Activated gamma-delta T cell treated with anti-CD3 and anti-CD28 coated beads, Interleukin-2, amount 50 U/mL, for 16 hours (primary cell): ENCODE measurements at regions not wholly inside any gene's neighbourhood (a gene's known extent, or its start where the extent isn't known, plus 50 kb on each side); places are given as distances from the start of the nearest gene placed in this dataset.
"Not testable (repeated sequence)": the region's sequence is repeated elsewhere in the genome, so short reads cannot be mapped to it uniquely, and the experiment has no call there.

Experiments
- DNase-seq: peaks from one replicate; pipeline ENCODE4 v3.0.0-alpha.2; 2020; ENCODE audit warnings: low read depth

DNA sequence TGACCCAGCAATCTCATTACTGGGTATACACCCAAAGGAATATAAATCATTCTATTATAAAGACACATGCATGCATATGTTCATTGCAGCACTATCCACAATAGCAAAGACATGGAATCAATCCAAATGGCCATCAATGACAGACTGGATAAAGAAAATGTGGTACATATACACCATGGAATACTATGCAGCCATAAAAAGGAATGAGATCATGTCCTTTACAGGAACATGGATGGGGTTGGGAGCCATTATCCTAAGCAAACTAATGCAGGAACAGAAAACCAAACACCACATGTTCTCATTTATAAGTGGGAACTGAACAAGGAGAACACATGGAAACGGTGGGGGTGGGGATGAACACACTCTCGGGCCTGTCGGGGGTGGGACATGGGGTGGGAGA, 129.2 kb upstream of the STK26 start:
- DNase-seq, result not testable (repeated sequence)

DNA sequence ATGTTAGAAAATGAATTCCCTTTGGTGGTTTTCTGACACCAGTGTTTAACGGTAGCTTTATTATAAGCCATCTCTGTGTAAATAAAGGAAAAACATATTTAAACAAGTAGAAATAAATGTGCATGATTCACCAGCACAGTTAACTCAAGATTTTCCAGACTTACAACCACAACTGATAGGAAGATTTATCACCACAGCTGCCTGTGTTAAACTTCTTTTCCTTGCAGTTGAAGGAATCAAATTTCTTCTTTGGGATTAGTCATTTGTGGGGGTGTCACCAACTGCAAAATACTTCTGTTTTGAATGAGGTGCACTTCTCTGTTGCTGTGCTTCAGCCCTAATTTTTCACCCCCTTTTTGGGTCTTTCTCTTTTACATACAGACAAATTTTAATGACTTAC, 128.1 kb upstream of the STK26 start:
- no peak for DNase-seq

DNA sequence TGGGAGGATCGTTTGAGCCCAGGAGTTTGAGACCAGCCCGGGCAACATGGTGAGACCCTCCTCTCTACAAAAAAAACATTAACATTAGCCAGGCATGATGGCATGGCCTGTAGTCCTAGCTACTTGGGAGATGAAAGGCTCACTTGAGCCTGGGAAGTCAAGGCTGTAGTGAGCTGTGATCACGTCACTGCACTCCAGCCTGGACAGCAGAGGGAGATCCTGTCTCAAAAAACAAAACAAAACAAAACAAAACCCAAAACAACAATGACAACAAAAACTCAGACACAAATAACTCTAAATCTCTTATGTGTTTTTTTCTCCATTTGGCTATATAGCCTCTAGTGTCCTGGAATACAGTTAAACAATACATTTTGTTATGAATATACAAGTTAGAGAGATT, 127.3 kb upstream of the STK26 start:
- no peak for DNase-seq

DNA sequence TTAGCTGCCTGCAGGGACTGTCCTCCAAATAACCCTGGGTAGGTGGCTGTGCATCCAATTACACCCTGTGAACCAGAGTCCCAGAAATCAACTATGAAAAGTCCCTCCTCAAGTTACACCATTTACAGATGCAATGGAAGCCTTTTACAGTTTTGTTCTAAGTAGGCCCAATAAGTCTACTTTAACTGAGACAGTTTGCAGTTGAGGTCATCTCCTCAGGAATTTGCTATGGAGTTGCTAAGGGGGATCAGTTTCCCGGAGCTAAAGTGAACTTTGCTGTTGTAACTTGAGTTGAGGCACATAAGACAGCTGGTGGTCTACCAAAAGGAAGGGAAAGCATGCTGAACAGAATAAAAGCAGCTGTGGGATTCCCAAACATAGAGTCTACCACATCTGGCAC, 121.6 kb upstream of the STK26 start:
- DNase-seq, result no peak

DNA sequence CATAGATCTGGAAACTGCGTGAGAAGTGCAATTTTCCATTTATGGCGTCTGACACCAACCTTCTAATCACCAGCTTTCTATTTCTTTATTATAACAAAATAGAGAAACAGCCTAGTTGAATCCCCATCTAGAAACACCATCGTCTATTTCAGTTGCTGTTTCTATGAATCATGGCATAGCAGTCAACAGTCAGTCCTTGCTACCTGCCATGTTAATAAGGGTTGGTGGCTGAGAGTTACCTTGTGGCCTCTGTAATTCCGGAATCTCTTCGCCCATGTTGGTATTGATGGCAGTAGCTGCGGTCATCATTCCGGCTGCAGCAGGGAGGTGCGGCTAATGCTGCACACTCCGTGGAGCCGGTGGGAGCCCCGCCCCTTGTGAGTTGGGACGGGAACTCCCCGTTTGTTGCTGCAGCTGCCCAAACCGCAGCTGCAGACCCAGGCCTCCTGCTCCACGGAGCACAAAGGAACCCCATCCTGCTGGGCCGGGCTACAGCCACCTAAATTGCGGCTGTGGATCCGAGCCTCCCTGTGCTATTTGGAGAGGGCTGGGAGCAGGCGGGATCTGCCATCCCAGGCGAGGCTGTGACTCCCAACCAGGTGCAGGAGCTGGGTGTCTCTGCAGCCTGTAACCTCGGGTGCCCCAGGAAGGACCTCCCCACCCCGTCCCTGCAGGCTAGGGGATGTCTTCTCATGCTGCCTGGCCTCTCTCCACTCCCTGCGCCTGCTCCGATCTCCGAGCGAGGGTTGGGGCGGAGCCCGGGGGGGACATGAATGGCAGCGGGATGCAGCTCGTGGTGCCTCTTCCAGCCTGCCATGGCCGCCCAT, 115.4 kb upstream of the STK26 start:
- no peak for DNase-seq

DNA sequence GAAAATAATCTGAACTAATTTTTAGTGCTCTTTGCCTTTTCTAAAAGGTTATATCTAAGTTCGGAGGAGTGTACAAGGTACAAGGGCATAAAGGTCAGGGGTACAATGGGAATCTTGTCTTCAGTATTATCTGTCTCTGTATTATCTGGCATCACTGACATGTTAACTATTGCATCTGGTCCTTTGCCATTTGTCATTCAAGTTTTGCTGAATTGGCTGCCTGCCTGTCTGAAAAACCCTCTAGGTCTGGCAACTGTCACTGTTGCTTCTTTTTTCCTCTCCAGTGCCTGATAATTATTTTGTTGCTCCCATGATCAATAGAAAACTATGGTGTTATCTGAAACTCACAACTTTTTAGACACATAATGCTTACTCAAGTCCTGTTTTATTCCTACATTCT, 112.5 kb upstream of the STK26 start:
- DNase-seq, result no peak

DNA sequence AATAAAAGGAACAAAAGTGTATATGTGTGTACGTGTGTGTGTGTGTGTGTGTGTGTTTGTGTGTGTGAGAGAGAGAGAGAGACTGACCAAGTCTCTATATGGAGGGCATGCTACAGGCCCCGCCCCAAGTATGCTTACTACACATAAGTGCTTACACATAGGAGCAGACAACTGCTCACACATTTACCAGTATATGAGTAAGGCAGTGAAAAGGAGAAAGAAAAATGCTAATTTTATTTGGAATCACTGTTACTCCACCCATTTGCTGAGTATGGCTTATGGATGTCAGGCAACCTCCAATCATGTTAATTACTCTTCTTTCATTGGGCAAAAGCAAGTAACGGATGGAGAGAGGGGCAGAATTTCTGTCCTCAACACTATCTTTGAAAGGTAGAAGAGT, 107.6 kb upstream of the STK26 start:
- no peak for DNase-seq

DNA sequence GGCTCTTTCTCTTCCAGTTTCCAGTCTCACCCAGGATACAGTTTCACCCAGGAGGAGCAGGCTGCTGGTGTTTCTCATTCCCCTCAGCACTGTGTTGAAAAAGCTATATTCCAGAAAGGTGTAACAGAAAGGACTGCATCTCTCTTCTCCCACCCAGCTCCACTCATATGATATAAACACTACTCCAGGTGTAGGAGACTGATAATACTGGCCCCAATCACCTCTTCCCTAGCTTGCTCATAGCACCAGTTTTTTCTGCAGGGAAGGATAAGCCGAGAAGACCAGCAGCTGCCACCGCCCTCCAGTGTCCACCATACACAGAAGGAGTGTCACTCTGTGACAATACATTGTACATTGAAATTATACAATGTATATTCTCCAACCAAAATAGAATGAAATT, 105.5 kb upstream of the STK26 start:
- no peak for DNase-seq

DNA sequence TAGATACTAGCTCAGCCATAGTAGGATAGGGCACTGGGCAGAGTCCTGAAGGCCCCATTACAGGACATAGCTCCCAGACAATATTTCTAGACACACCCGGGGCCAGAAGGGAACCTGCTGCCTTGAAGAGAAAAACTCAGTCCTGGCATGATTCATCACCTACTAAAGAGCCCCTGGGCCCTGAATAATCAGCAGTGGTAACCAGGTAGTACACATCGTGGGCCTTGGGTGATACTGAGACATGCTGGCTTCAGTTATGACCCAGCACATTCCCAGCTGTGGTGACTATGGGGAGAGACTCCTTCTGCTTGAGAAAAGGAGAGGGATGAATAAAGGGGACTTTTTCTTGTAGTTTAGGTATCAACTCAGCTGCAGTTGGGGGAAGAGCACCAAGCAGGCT, 104.3 kb upstream of the STK26 start:
- no peak for DNase-seq

DNA sequence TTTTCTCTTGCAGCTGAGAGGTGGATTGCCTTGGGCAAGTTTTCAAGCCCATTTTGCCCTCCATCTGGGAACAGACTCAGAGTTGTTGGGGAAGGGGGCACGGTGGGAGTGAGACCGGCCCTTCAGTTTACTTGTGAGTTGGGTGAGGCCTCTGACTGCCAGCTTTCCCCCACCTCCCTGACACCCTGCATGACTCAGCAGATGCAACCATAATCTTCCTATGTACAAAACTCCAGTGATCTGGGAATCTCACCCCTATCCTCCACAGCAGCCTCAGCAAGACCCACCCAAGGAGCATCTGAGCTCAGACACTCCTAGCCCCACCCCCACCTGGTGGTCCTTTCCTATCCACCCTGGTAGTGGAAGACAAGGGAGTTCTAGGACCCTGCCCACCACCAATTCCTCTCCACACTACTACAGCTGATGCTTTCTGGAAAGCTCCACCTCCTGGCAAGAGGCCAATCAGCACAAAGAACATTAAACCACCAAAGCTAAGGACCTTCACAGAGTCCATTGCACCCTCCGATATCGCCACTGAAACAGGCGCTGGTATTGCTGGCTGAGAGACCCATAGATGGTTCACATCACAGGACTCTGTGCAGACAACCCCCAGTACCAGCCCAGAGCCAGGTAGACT, 99.4 kb upstream of the STK26 start:
- no peak for DNase-seq

DNA sequence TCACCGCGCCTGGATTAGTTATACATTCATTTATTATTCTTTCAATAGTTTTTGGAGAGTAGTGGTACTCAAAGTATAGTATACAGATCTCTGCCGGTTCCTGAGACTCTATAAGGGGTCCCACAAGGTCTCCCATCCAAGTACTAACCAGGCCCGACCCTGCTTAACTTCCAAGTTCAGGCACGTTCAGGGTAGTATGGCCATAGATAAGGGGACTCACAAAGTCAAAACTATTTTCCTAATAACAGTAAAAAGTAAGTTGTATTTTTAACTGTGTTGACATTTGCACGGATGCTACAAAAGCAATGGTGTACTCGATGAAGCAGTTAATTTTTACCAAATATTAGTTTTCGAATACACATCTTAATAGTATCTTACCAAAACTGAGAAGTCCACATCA, 84.4 kb upstream of the STK26 start:
- no peak for DNase-seq

DNA sequence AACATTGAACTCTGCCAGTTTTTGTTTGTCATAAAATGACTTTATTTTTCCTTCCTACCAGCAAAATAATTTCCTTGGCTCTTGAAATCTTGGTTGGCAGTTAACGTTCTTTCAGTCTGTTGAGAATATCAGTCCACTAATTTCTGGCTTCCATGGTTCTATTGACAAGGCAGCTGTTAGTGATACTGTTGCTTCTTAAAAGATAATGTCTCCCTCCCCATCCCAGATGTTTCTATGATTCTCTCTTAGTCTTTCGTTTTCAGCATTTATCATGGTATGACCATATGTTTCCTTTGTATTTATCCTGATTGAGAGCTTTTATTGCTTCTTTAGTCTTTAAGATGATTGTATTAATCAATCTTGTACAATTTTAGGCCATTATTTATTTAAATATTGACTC, 81.1 kb upstream of the STK26 start:
- DNase-seq, result no peak

DNA sequence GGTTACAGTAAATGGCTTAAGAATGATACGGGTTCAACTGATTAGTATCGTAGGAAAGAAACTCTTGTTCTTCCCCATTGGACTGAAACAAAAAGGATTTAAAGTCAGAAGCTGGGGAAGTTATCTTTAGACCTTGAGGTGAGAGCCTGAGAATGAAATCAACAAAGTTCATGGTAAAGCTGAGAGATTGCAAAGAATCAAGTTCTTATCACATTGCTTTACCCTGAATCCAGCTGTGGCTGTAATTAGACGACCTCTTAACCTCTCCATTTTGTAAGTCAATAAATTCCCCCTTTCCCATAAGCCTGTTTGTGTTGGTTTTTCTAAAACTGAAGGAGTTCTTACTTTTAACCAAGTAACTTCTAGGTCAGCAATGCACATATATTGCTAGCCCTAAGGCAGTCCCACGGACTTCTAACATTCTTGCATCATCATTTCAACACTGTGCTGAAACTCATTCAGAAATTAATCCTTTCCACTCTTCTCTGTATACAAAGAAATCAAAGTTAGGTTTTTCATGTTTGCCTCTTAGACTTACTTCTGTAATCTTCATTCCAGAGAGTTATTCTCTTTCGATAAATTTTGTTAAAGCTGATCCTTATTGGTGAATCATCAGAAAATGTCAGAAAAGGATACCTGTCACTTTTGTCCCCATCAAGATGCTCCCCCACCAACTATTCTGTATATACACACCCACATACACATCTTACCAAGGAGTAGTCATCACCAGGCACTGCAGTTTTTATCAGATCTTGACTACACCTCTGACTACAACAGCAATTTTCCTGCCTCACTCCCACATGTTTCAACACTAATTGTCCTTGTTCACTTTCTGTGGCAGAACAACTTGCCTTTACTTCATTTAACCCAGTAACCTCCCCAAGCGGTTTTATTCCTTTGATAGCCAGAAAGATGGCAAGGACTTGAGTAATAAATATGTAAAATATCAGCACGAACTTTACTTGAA, 77.9 kb upstream of the STK26 start:
- DNase-seq, result no peak

DNA sequence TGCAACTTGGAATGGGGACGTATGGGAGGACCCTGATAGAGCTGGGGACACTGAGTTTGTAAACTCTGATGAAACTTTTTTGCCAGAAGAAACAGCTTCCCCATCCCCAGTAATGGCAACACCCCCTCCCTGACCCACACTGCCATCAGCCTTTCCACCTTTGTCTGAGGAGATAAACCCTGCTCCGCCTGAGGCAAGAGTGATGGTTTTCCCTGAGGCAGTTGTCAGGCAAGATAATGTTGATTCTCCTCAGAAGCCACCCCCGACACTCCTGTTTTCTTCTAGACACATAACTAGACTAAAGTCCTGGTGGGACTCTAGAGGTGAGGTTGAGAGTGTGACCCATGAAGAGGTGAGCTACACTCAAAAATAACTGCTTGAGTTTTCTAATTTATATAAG, 71.9 kb upstream of the STK26 start:
- DNase-seq, result no peak

DNA sequence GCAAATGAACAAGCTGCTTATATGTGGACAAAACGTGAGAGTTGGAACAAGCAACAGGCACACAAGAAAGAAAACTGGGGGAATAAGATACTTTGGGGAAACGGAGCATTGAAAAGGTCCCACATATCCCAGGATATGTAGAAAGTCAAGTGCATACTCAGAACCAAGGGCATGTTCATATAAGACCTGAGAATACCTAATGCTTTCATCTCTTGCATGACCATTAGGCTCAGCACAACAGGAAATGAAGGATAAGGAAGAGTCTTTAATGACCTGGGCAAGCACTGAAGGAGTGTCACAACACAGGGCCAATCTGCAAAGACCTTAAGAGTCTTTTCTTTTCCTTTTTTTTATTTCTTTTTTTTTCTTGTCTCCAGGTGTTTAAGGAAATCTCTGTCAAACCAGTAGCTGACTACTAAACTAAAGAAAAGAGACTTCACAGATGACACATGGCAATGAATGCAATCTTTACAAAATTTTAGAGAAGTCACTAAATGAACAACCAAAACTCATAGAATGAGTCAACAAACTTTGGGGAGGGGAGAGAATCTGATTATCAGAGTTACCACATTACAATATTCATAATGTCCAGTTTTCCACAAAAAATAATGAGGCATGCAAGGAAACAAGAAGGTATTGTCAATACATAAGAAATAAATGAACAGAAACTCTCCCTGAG, 67.9 kb upstream of the STK26 start:
- DNase-seq, result no peak

DNA sequence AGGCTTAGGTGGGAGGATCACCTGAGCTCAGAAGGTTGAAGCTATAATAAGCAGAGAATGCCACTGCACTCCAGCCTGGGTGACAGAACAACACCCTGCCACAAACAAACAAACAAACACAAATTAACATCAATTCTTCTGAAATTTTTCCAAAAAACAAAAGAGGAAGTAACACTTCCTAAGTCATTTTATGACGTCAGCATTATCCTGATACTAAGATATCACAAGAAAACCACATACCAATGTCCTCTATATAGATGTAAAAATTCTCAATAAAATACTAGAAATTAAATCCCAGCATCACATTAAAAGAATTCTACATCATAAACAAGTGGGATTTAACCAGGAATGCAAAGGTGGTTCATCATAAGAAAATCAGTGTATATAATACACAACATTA, 64.4 kb upstream of the STK26 start:
- DNase-seq, result no peak

DNA sequence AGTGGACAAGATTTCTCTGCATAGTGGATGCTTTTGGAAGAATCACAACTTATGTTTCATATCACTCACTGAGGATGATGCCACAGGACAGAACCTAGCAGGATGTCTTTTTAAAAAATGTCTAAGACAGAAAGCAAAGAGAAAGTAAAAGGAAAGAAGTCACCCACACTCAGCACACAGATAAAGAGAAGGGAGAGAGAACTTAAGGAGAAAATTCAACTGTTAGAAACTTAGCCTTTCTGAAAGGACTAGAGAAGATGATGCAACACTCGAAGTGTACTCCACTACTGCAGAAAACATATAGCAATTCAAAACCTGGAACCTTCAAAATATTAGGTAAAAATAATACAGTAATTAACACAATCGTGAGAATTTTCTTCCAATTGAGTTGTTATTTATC, 52.8 kb upstream of the STK26 start:
- no peak for DNase-seq
